ENCODE measurements at regions not wholly inside any gene's neighbourhood (a gene's known extent, or its start where the extent isn't known, plus 50 kb on each side); places are given as distances from the start of the nearest gene placed in this dataset.

GRCh38 chr2:104318001-104318665, 535.8 kb upstream of the POU3F3 start:
- DNase-seq (ENCODE audit: low spot score): no peak

GRCh38 chr2:104321116-104321795, 532.7 kb upstream of the POU3F3 start:
- DNase-seq (ENCODE audit: low spot score): peak; percentile 29

- peak; percentile 4 for DNase-seq (ENCODE audit: low spot score)
These were observed 532.0 kb upstream of the POU3F3 start for GRCh38 chr2:104321796-104322349.

DNA sequence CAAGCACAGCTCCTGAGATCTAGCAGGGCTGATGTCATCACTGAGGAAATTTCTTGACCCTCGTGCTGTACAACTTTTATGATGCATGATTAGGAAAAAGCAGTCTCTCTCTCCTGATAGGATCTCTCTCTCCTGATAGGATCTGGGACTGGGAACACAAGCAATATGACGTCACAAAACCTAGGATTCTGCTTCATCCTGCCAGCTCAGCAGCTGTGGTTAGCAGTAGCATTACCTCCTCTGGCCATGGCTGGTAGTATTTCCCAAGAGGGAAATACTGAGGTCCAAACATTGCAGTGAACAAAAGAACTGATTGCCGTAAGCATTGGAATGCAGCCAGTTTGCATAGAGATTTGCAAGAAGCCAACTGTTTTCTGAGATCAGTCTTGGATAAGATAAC, 521.2 kb upstream of the POU3F3 start:
- DNase-seq (ENCODE audit: low spot score): peak; percentile 27

DNA sequence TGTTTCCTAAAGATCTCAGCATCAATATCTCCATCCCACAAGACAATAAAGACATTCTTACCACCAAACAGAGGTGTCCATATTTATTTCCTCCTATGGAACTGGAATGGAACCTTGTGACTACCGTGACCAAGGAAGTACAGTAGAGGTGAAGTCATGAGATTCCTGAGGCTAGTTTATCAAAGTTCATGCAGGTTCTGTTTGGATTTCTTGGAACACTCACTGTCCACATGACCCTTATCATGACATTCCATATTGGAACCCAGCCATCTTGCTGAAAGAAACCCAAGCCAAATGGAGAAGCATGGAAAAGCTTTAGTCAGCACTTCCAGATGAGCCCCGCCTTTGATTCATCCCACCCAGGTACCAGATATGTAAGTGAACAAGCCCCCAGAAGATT, 516.0 kb upstream of the POU3F3 start:
- DNase-seq (ENCODE audit: low spot score): no peak

- DNase-seq (ENCODE audit: low spot score): no peak
These were observed 513.8 kb upstream of the POU3F3 start for GRCh38 chr2:104340162-104340561.

DNA sequence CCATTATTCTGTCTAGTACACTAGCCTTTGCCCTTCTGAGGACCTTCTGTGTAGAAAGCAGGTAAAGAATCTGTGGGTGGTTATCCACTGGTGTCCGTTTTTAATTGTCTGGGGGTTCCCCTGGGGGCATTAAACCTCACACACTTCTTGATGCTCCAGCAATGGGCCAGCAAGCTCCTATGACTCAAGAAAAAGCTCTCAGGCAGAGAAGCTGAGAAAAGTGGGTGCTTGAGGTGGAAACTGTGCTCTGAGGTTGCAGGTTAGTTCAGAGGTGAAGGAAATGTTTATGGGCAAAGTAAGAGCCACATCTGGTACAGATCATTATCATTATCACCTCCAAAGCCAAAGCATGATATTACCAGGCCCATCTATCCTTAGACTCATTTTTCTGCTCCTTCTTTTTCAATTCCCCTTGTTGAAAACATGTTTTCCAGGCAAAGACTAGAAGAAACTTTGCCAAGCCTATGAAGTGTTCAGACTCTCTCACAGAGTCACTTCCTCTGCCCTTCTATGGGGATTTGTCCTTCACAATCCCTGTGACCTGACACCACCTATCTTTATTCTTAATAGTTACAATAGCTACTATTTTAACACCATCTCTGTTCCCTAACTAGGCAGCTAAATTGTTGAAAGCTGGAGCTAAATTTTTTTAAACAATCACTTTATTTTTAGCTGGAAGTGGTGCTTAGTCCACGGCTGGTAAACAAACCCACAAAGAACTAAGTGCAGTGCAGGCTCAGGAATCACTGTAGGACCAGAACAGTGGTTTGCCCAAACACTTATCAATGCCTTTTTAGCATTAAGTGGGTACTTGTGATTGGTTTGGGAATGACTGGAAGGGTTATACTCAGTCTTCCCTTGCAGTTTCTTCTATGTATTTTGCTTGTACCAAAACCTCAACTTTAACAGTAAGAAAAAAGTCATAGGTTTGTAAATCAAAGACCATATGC, 512.8 kb upstream of the POU3F3 start:
- DNase-seq (ENCODE audit: low spot score): no peak

- DNase-seq (ENCODE audit: low spot score): no peak
These were observed 509.6 kb upstream of the POU3F3 start for GRCh38 chr2:104344306-104344705.

- DNase-seq (ENCODE audit: low spot score): no peak
These were observed 508.9 kb upstream of the POU3F3 start for GRCh38 chr2:104344985-104345384.

GRCh38 chr2:104358122-104358521, 495.8 kb upstream of the POU3F3 start:
- DNase-seq (ENCODE audit: low spot score): no peak

- no peak for DNase-seq (ENCODE audit: low spot score)
These were observed 492.5 kb upstream of the POU3F3 start for GRCh38 chr2:104361414-104361813.

DNA sequence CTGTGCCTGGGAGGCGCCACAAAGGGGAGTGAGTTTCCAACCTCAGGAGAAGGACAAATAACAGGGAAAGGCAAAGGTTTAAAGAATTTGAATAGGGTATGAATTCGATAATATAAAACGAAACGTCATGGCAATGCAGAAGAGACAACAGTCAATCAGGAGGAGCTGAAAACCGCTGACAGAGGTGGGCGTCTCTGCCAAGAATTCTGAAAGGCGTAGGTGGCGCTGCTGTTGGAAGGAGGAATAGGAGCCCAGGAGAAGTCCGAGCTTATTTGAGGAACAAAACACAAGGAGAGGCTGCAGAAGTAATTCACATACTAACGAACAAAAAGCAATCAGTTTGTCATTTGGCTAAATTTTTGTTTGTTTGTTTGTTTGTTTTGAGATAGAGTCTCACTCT, 485.8 kb upstream of the POU3F3 start:
- DNase-seq (ENCODE audit: low spot score): no peak

DNA sequence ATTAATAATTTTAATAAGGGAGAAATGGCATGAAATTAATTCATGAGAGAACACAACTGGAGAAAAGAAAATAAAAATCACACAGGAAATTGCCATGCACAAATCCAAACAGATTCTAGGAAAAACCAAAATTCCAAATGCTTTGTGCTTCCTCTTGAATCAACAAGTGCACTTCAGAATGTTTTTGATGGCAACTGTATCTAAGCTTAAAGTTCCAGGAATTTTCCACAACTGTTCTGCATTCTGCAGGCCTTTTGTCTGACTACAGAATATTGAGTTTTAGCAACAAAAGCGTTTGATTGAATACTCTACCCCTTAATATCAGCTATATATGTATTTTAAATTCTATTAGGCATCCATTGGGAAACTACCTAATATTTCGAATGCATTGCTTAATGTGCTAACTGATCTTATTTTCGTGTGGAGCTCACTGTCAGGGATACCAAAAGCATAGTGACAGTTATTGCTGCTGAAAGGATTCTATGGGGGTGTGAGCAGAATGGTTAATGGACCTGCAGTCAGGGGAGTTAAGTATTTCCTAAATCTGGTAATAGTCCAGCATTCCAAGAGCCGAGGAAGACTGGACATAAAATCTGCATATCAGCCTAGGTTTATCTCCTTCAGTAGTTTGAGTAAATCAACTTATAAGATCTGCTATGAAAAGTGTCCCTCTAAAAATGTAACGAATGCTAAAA, 482.7 kb upstream of the POU3F3 start:
- no peak for DNase-seq (ENCODE audit: low spot score)

GRCh38 chr2:104375206-104375605, 478.7 kb upstream of the POU3F3 start:
- DNase-seq (ENCODE audit: low spot score): no peak

DNA sequence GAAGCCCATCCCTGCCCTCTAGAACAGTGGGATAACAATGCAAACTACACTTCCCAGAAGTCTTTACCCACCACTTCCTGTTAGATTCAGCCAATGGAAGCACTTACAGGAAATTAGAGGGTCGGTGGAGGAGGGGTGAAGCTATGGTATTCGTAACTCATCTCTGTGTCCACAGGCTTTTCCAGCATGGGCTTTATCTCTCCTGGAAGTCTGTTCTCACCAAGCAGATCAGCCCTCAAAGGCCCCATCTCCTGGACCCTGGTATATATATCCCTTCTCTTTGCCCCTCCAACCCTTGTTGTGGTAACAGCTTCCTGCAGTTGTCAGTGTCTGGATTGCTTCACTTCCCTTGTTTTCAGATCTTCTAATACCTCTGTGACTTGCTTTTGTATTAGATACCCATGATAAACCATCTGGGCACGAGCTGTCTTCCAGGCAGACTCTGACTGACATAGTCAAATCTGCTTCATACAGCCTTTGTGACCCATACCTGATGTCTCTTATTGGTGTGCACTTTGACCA, 475.0 kb upstream of the POU3F3 start:
- DNase-seq (ENCODE audit: low spot score): peak; percentile 91

GRCh38 chr2:104384961-104385360, 469.0 kb upstream of the POU3F3 start:
- no peak for DNase-seq (ENCODE audit: low spot score)

- DNase-seq (ENCODE audit: low spot score): no peak
These were observed 468.2 kb upstream of the POU3F3 start for GRCh38 chr2:104385743-104386142.

DNA sequence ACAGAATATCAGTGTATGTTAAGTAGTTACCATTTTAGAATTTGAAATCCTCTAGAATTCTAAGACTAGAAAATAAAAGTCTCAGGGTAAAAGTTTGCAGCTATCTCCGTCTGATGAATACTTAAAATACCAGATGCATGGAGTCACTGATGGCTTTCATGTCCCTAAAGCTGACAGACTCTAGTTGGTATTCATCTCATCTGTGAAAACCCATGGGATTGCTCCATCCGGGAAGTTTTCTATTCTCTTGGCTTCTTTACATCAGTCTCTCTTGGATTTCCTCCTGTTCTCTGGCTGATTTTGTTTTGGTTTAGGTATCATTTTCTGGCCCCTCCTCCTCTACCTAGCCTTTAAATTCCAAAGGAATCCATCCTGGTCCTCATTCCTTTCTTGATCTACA, 465.6 kb upstream of the POU3F3 start:
- DNase-seq (ENCODE audit: low spot score): no peak

- no peak for DNase-seq (ENCODE audit: low spot score)
These were observed 451.1 kb upstream of the POU3F3 start for GRCh38 chr2:104402825-104403224.

GRCh38 chr2:104404526-104404925, 449.4 kb upstream of the POU3F3 start:
- DNase-seq (ENCODE audit: low spot score): no peak

- peak; percentile 36 for DNase-seq (ENCODE audit: low spot score)
These were observed 448.3 kb upstream of the POU3F3 start for GRCh38 chr2:104405623-104406022.
